ENCODE measurements at regions not wholly inside any gene's neighbourhood (a gene's known extent, or its start where the extent isn't known, plus 50 kb on each side); places are given as distances from the start of the nearest gene placed in this dataset.

DNA sequence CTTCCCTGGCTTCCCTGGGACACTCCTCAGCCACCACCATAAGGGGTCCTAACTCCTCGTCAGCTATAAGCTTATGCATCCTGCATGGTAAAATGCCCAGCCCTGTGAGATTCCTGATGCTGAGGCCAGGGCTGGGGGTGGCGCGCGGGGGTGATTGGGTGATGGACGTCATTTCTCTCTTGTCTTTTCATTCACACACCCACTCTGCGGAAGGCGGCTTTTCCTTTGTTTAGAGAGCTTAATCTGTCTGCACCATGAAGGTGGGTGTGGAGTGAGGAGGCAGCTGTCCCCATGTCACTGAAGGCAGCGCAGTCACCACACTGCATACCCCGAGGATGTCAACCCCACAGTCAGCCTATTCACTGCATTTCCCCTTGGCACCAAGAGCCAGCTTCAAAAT lies 110.0 kb upstream of the NSMCE3 start:
- no peak for DNase-seq

GRCh38 chr15:29377161-29377560 lies 107.5 kb upstream of the NSMCE3 start:
- DNase-seq, result no peak

DNA sequence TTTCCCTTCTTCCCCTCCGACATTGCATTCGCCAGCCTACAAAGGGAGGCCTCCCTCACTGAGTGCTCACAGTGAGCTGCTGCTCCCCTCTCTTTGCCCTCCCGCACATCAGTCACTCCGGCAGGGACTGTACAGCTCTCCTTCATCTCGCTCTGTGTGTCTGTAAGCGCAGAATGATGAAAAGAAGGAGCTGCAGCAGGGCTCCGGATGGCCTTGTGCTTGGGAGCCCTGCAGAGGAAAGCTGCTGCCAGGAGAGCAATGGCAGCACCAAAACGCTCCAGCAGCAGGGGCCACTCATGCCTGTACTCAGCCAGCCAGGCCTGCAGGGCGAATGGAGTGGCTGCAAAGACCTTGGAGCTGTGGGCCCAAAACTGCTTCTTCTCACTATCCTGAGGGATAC lies 107.0 kb upstream of the NSMCE3 start:
- no peak for DNase-seq

- DNase-seq, result no peak
These were observed 99.6 kb upstream of the NSMCE3 start for GRCh38 chr15:29369261-29369660.

- peak in 4 of 58 donors; percentile 20 to 33 (median 28) for DNase-seq
These were observed 94.9 kb upstream of the NSMCE3 start for GRCh38 chr15:29364426-29365078.

GRCh38 chr15:29361560-29361959 lies 91.9 kb upstream of the NSMCE3 start:
- no peak for DNase-seq

- DNase-seq, result no peak
These were observed 90.5 kb upstream of the NSMCE3 start for GRCh38 chr15:29360152-29360551.

DNA sequence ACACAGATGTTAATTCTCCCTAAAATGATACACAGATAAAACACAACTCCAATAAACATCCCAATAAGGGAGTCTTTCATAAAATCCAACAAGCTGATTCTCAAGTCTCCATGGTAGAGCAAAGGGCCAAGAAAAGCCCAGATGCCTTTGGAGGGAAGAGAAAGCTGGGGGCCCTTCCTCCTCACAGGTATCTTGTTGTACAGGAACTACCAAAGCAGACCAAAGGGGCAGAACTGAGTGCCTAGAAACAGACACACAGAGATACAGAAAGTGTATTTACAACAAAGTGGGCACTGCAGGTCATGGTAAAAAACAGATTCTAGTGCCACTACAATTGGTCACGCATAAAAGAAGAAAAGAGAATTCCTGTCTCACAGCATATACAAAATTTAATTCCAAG lies 87.2 kb upstream of the NSMCE3 start:
- DNase-seq, result no peak

- DNase-seq, result no peak
These were observed 85.9 kb upstream of the NSMCE3 start for GRCh38 chr15:29355477-29355876.

- DNase-seq, result no peak
These were observed 82.8 kb upstream of the NSMCE3 start for GRCh38 chr15:29352402-29352801.

- DNase-seq, result no peak
These were observed 79.6 kb upstream of the NSMCE3 start for GRCh38 chr15:29349196-29349595.

DNA sequence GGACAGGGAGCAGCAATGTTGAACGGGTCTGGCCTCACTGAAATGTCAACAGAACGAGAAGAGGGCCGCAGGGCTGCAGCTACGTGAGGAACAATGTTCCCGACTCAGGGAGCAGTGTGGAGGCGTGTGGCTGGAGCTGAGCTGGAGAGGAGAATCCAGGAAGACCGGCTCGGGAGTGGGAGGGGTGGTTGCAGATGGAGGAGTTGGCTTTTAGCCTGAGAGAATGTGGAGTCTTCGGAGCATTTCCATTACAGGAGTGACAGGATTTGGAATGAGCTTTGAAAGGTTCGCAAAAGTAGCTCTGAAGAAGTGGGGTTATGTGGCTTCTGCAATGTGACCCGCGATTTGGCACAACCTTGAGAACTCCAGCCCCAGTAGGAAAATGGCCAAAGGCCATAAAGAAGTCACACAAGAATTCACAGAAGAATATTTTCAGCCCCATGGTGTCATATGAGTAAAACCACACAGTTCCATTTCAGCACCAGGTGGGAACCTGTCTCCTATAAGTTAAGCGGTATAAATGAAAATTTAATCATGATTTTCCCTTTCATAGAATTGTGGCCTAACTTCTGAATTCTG lies 78.8 kb upstream of the NSMCE3 start:
- DNase-seq, result peak in 34 of 58 donors; percentile 4 to 78 (median 39)

- no peak for DNase-seq
These were observed 77.4 kb upstream of the NSMCE3 start for GRCh38 chr15:29346998-29347397.

- DNase-seq, result peak in 1 of 58 donors; percentile 20
These were observed 76.2 kb upstream of the NSMCE3 start for GRCh38 chr15:29345549-29346525.

- DNase-seq, result no peak
These were observed 74.9 kb upstream of the NSMCE3 start for GRCh38 chr15:29344474-29344873.

GRCh38 chr15:29343229-29343628 lies 73.6 kb upstream of the NSMCE3 start:
- no peak for DNase-seq

DNA sequence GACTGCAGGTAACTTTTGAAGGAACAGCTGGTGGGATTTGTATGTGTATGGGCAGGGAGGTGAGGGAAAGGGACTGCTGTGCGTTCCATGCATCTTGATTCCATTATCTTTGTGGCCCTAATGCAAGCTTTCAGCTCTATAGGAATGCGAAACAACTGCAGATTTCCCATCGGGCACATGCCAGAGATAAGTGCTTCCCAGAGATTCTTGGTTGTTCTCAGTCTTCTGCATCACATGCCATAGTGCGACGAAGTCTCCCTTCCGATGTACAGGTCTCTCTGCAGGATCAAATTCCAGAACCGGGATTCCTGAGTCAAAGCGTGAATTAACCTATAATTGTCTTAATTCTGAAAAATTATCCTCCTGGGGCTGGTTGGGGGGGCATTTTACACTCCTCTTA lies 72.6 kb upstream of the NSMCE3 start:
- no peak for DNase-seq

GRCh38 chr15:29337156-29337959 lies 67.7 kb upstream of the NSMCE3 start:
- peak in 1 of 58 donors; percentile 10 for DNase-seq

GRCh38 chr15:29334544-29334943 lies 64.9 kb upstream of the NSMCE3 start:
- DNase-seq, result no peak

DNA sequence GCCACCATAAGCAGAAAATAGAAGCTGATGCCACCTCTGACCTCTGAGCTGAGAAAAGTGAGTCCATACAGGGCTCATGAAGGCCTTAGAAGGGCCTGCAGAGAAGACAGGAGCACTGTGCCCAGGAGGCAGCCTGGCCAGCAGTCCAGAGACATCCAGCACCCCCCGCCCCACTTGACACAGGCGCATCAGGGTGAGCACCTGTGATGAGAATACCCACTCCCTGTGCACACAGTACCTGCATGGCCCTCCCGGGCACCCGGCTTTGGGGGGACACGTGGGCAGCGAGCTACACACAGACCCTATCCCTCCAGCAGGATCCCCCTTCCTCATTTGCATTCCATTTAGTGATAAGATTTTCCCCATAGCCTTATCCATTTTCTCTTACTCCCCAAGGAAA lies 63.6 kb upstream of the NSMCE3 start:
- DNase-seq, result no peak

GRCh38 chr15:29331669-29332068 lies 62.0 kb upstream of the NSMCE3 start:
- DNase-seq, result no peak
